ENCODE measurements at regions not wholly inside any gene's neighbourhood (a gene's known extent, or its start where the extent isn't known, plus 50 kb on each side); places are given as distances from the start of the nearest gene placed in this dataset.

- no peak for DNase-seq
Observed at GRCh38 chr16:17657045-17657444, 186.3 kb upstream of the XYLT1 start.

GRCh38 chr16:17654571-17654970 is 183.8 kb upstream of the XYLT1 start:
- DNase-seq: no peak

GRCh38 chr16:17654142-17654541 is 183.4 kb upstream of the XYLT1 start:
- no peak for DNase-seq

GRCh38 chr16:17647879-17648872 is 177.4 kb upstream of the XYLT1 start:
- no peak for DNase-seq

- no peak for DNase-seq
Observed at GRCh38 chr16:17643935-17644334, 173.2 kb upstream of the XYLT1 start.

- no peak for DNase-seq
Observed at GRCh38 chr16:17641990-17642389, 171.2 kb upstream of the XYLT1 start.

GRCh38 chr16:17638134-17638533 is 167.4 kb upstream of the XYLT1 start:
- no peak for DNase-seq

- DNase-seq: no peak
Observed at GRCh38 chr16:17635183-17635582, 164.4 kb upstream of the XYLT1 start.

- DNase-seq: no peak
Observed at GRCh38 chr16:17633181-17633951, 162.6 kb upstream of the XYLT1 start.

- no peak for DNase-seq
Observed at GRCh38 chr16:17632667-17633066, 161.9 kb upstream of the XYLT1 start.

- no peak for DNase-seq
Observed at GRCh38 chr16:17629936-17630335, 159.2 kb upstream of the XYLT1 start.

- DNase-seq: no peak
Observed at GRCh38 chr16:17628983-17629382, 158.2 kb upstream of the XYLT1 start.

- no peak for DNase-seq
Observed at GRCh38 chr16:17622366-17622765, 151.6 kb upstream of the XYLT1 start.

- no peak for DNase-seq
Observed at GRCh38 chr16:17619261-17619660, 148.5 kb upstream of the XYLT1 start.

GRCh38 chr16:17617021-17617552 is 146.3 kb upstream of the XYLT1 start:
- DNase-seq: no peak

- no peak for DNase-seq
Observed at GRCh38 chr16:17612336-17612735, 141.6 kb upstream of the XYLT1 start.

- DNase-seq: no peak
Observed at GRCh38 chr16:17607609-17608008, 136.8 kb upstream of the XYLT1 start.

- no peak for DNase-seq
Observed at GRCh38 chr16:17607075-17607509, 136.3 kb upstream of the XYLT1 start.

- no peak for DNase-seq
Observed at GRCh38 chr16:17606460-17606859, 135.7 kb upstream of the XYLT1 start.

GRCh38 chr16:17605784-17606183 is 135.0 kb upstream of the XYLT1 start:
- DNase-seq: no peak

GRCh38 chr16:17603626-17604025 is 132.9 kb upstream of the XYLT1 start:
- no peak for DNase-seq

- no peak for DNase-seq
Observed at GRCh38 chr16:17602678-17603077, 131.9 kb upstream of the XYLT1 start.

GRCh38 chr16:17598968-17599367 is 128.2 kb upstream of the XYLT1 start:
- DNase-seq: no peak

Data from right lung (tissue), 2 donors.